Spleen (tissue), 11 donors: ENCODE measurements at regions not wholly inside any gene's neighbourhood (a gene's known extent, or its start where the extent isn't known, plus 50 kb on each side); places are given as distances from the start of the nearest gene placed in this dataset.

Source experiments
- DNase-seq: peaks from one replicate; pipeline ENCODE4 v3.0.0-alpha.2; 2020
- H3K27ac ChIP-seq, 8 donors: fragments of 200-600 bp; sonication (generic) in 7 of 8; 1 replicate in 4 of 8; 2 replicates in 4 of 8; pipeline versions ENCODE4 v1.5.0 to v1.8.0; 2016 to 2021; ENCODE audit warnings: inconsistent platforms in 4 of 8, mild to moderate bottlenecking in 4 of 8, moderate library complexity in 1 of 8
- H3K27me3 ChIP-seq, 7 donors: fragments of 200-600 bp; sonication (generic) in 6 of 7; replicated peaks in 1 of 7; 1 replicate in 4 of 7; 2 replicates in 3 of 7; pipeline versions ENCODE4 v1.5.0 to v1.8.0; 2016 to 2021; ENCODE audit warnings: inconsistent platforms in 3 of 7, mild to moderate bottlenecking in 1 of 7
- H3K36me3 ChIP-seq, 6 donors: fragments of 200-600 bp; sonication (generic) in 5 of 6; 1 replicate in 4 of 6; 2 replicates in 2 of 6; pipeline versions ENCODE4 v1.5.0 to v1.8.0; 2016 to 2021; ENCODE audit warnings: inconsistent platforms in 2 of 6
- H3K4me1 ChIP-seq, 6 donors: fragments of 200-600 bp; sonication (generic) in 5 of 6; 1 replicate in 3 of 6; 2 replicates in 3 of 6; pipeline versions ENCODE4 v1.5.0 to v1.8.0; 2016 to 2021; ENCODE audit warnings: inconsistent platforms in 3 of 6
- H3K4me3 ChIP-seq, 8 donors: fragments of 200-600 bp; sonication (generic) in 7 of 8; 1 replicate in 4 of 8; 2 replicates in 4 of 8; pipeline versions ENCODE4 v1.5.0 to v1.8.0; 2016 to 2021; ENCODE audit warnings: inconsistent platforms in 4 of 8, mild to moderate bottlenecking in 4 of 8, moderate library complexity in 2 of 8
- H3K9me3 ChIP-seq, 8 donors: fragments of 200-600 bp; sonication (generic) in 7 of 8; 1 replicate in 4 of 8; 2 replicates in 4 of 8; pipeline versions ENCODE4 v1.5.0 to v1.8.0; 2016 to 2021; ENCODE audit warnings: inconsistent platforms in 4 of 8
- POLR2A ChIP-seq, 3 donors: fragments of 450-650 bp; IDR thresholded peaks; one replicate each; pipeline ENCODE4 v1.5.1; 2017; ENCODE audit warnings: antibody characterized with exemption in 3 of 3, mild to moderate bottlenecking in 1 of 3
- POLR2AphosphoS5 ChIP-seq, 3 donors: sonication (generic); formaldehyde crosslinking; IDR thresholded peaks; one replicate each; pipeline ENCODE4 v1.5.1; 2017; ENCODE audit warnings: antibody characterized with exemption in 3 of 3
- WGBS, 5 donors: extraction: QIAGEN DNeasy Blood & Tissue Kit in 3 of 5; methylation state at CpG; one replicate each; pipeline versions ENCODE4 v1.1.5 to v1.1.7; 2013 to 2018; 5-methylcytosine and 5-hydroxymethylcytosine counted together
- intact Hi-C: fragments of 100-400 bp; cut with DNase I; formaldehyde crosslinking; loops from one replicate; pipeline ENCODE4 v1.15.0; 2023; ENCODE audit warnings: low total_unique reads
- TF ChIP-seq, protein P1 (sequence below), 11 experiments: fragments of 200-600 bp in 7 of 11; fragments of 450-650 bp in 4 of 11; sonication (generic) in 4 of 11; IDR thresholded peaks in 8 of 11; conservative IDR thresholded peaks in 3 of 11; 1 replicate in 7 of 11; 2 replicates in 4 of 11; pipeline versions ENCODE4 v1.4.0 to v1.8.0; 2016 to 2021; ENCODE audit warnings: antibody characterized with exemption in 11 of 11, inconsistent platforms in 4 of 11, mild to moderate bottlenecking in 1 of 11
- donor health status: healthy with polysubstance abuse.
- donor health status: DM: no; HTN: no; CAD: no; lungs with moderate emphysema.
- donor health status: DM: no; HTN: no; CAD: no.
- donor health status: Bipolar disorder and iron deficiency.
- donor health status: healthy.
- donor health status: DM: no; HTN: no; CAD: no.
- donor health status: DM: yes; HTN: yes; CAD: no.

DNA sequence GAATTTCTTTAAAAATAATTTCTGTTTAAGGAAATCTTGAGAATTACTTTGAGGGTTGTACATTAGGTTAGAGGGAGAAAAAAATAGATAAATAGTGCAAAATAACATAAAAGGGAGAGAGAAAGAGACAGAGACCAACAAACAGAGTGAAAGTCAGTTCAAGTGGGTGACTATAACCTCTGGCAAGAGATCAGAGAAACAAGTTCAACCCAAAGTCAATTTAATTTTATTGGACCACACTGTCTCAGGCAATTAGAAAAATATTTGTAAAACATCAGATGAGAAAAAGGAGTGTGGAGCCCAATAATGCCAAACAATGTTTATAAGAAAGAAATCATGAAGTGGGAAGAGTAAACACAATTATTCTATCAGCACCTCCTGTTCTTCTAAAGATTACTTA is 143.5 kb upstream of the GYPA start:
- H3K27me3 ChIP-seq, result no peaks in the 10 kb centered on the region
- H3K36me3 ChIP-seq, result no peaks in the 10 kb centered on the region
- H3K4me3 ChIP-seq, result no peak overlapping the region
- H3K9me3 ChIP-seq, result no peaks in the 10 kb centered on the region
- H3K4me1 ChIP-seq, result no peaks in the 10 kb centered on the region
- TF ChIP-seq POLR2AphosphoS5 (IDR thresholded peaks at IDR 0.05) (no peak), POLR2A (IDR thresholded peaks at IDR 0.05) (no peak)
- TF ChIP-seq, protein P1, sequence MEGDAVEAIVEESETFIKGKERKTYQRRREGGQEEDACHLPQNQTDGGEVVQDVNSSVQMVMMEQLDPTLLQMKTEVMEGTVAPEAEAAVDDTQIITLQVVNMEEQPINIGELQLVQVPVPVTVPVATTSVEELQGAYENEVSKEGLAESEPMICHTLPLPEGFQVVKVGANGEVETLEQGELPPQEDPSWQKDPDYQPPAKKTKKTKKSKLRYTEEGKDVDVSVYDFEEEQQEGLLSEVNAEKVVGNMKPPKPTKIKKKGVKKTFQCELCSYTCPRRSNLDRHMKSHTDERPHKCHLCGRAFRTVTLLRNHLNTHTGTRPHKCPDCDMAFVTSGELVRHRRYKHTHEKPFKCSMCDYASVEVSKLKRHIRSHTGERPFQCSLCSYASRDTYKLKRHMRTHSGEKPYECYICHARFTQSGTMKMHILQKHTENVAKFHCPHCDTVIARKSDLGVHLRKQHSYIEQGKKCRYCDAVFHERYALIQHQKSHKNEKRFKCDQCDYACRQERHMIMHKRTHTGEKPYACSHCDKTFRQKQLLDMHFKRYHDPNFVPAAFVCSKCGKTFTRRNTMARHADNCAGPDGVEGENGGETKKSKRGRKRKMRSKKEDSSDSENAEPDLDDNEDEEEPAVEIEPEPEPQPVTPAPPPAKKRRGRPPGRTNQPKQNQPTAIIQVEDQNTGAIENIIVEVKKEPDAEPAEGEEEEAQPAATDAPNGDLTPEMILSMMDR (IDR thresholded peaks at IDR 0.05 in 8 of 11, conservative IDR thresholded peaks at IDR 0.05 in 3 of 11), result no peak
- no peak overlapping the region for H3K27ac ChIP-seq
- intact Hi-C loops, result no loop called here
- no peak for DNase-seq

DNA sequence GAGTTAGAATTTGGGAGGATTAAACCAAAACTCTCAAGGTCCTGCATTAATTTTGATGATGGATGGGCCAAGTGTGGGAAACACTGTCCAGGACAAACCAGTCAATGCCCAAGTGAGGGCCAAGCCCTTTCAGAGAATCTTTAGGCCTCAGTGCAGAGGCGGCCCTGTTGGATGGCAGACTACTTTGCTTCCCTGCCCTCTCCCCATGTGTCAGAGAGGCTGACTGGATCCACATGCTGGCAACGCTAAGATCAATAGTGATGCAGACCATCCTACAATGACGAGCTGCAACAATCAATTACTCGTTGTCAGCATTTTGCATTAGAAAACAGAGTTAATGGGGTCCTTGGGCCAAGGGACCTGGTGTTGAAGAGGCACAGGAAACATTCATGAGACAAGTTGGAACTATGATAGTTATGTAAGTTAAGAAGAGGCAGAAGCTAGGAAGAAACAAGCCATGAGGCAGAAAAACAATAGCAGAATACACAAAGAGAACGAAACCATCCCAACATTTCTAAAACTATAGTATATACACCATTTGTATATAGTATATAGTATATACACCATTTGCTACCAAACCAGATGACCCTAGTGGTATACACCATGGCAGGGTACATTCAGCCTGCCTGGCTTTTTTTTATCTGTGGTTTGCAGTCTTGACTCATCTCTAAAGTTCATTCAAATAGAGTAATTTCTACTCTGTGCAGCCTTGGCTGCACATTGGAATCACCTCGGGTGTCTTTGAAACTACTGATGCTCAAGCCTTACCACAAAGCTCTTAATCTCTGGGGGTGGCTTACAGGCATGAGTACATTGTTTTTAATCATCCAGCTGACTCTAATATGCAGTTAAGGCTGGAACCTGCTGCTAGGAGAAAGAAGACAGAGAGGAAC is 147.7 kb upstream of the GYPA start:
- Histone ChIP-seq H3K36me3 (no peaks in the 10 kb centered on the region), H3K27ac (no peak overlapping the region), H3K4me3 (no peak overlapping the region), H3K4me1 (no peaks in the 10 kb centered on the region), H3K27me3 (no peaks in the 10 kb centered on the region), H3K9me3 (no peaks in the 10 kb centered on the region)
- WGBS, 5 donors, result 81 to 89% (median 84%) methylated on average over 6 of the region's 6 CpGs
- TF ChIP-seq POLR2A (IDR thresholded peaks at IDR 0.05), result no peak
- TF ChIP-seq, protein P1 (IDR thresholded peaks at IDR 0.05 in 8 of 11, conservative IDR thresholded peaks at IDR 0.05 in 3 of 11), result no peak
- no peak for TF ChIP-seq POLR2AphosphoS5 (IDR thresholded peaks at IDR 0.05)
- no peak for DNase-seq
- intact Hi-C loops, result no loop called here

- TF ChIP-seq POLR2AphosphoS5 (IDR thresholded peaks at IDR 0.05) (no peak), POLR2A (IDR thresholded peaks at IDR 0.05) (no peak)
- TF ChIP-seq, protein P1 (IDR thresholded peaks at IDR 0.05 in 8 of 11, conservative IDR thresholded peaks at IDR 0.05 in 3 of 11), result no peak
- Histone ChIP-seq H3K9me3 (no peaks in the 10 kb centered on the region), H3K4me3 (no peak overlapping the region), H3K36me3 (no peaks in the 10 kb centered on the region), H3K4me1 (no peaks in the 10 kb centered on the region), H3K27ac (no peak overlapping the region), H3K27me3 (no peaks in the 10 kb centered on the region)
- 82 to 95% (median 91%) methylated on average over 1 of the region's 1 CpG for WGBS, 5 donors
- intact Hi-C loops, result no loop called here
- no peak for DNase-seq
These were observed 149.3 kb upstream of the GYPA start for GRCh38 chr4:144289667-144290428.

DNA sequence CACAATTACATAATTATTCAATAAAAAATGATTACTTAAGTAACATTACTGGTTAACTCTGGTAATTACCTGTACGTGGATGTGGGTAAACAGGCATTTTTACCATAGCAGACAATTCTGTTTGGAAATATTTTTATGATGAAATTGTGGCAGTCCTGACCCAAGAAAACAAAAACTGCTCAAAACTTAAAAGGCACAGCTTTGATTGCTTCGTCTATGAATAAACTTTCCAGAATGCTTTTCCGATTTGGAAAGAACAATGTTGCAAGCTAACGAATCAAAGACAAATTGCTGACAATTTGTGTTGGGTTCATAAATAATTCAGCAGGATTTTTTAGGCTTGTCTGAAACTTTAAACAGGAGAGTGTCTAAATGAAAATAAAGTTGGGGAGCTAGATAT is 150.6 kb upstream of the GYPA start:
- intact Hi-C loops, result no loop called here
- Histone ChIP-seq H3K27ac (no peak overlapping the region), H3K36me3 (no peaks in the 10 kb centered on the region), H3K4me3 (no peak overlapping the region), H3K4me1 (no peaks in the 10 kb centered on the region), H3K9me3 (no peaks in the 10 kb centered on the region), H3K27me3 (no peaks in the 10 kb centered on the region)
- TF ChIP-seq POLR2AphosphoS5 (IDR thresholded peaks at IDR 0.05) (no peak), POLR2A (IDR thresholded peaks at IDR 0.05) (no peak)
- TF ChIP-seq, protein P1 (IDR thresholded peaks at IDR 0.05 in 8 of 11, conservative IDR thresholded peaks at IDR 0.05 in 3 of 11), result no peak
- WGBS, 5 donors, result 60 to 84% (median 74%) methylated on average over 4 of the region's 4 CpGs
- DNase-seq, result no peak
